Testis (tissue), 2 donors: ENCODE measurements at regions not wholly inside any gene's neighbourhood (a gene's known extent, or its start where the extent isn't known, plus 50 kb on each side); places are given as distances from the start of the nearest gene placed in this dataset.

Source experiments
- DNase-seq: peaks from one replicate; pipeline ENCODE4 v3.0.0-alpha.2; 2019
- H3K27ac ChIP-seq, 2 donors: fragments of 200-600 bp; sonication (generic); one replicate each; pipeline ENCODE4 v1.5.1; 2019
- H3K27me3 ChIP-seq: fragments of 200-600 bp; sonication (generic); one replicate; pipeline ENCODE4 v1.5.1; 2019
- H3K36me3 ChIP-seq: fragments of 200-600 bp; sonication (generic); one replicate; pipeline ENCODE4 v1.5.1; 2017; ENCODE audit warnings: low read depth; ENCODE audit errors: missing control alignments
- H3K4me1 ChIP-seq: fragments of 200-600 bp; sonication (generic); one replicate; pipeline ENCODE4 v1.5.1; 2019
- H3K4me3 ChIP-seq, 2 donors: fragments of 200-600 bp; sonication (generic); one replicate each; pipeline ENCODE4 v1.5.1; 2017 to 2019
- H3K9me3 ChIP-seq: fragments of 200-600 bp; sonication (generic); one replicate; pipeline ENCODE4 v1.5.1; 2017
- POLR2A ChIP-seq: fragments of 450-650 bp; IDR thresholded peaks from one replicate; pipeline ENCODE4 v1.6.1; 2017; ENCODE audit warnings: antibody characterized with exemption, mild to moderate bottlenecking, moderate library complexity
- WGBS, 2 donors: methylation state at CpG; one replicate each; pipeline ENCODE4 v1.1.5; 2018; 5-methylcytosine and 5-hydroxymethylcytosine counted together
- intact Hi-C: fragments of 100-400 bp; cut with DNase I; formaldehyde crosslinking; loops from one replicate; pipeline ENCODE4 v1.15.1; 2023; ENCODE audit warnings: low total_unique reads
- TF ChIP-seq, protein P1 (sequence below), 3 experiments: fragments of 450-650 bp in 2 of 3; fragments of 200-600 bp in 1 of 3; sonication (generic) in 1 of 3; IDR thresholded peaks; one replicate each; pipeline ENCODE4 v1.5.1; 2016 to 2019; ENCODE audit warnings: antibody characterized with exemption in 3 of 3, mild to moderate bottlenecking in 2 of 3, moderate library complexity in 1 of 3

DNA sequence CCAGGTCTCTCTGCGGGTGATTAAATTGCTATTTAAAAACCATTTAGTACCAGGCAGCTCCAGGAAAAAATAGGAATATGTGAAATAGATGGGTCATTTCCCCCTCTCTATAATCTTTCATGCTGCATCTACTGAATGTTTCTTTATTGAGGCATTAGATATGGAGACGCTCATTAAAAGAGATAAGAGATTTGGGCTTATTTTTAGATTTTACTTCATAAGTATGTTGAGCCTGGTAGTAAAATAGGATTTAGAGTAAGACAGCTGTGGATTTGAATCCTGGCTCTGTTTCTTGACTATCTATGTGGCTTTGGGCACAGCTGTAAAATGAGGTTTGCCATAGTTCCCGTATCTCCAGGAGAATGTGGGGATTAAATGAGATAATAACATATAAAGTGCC lies 451.0 kb upstream of the GRIA1 start:
- intact Hi-C loops = no loop called here
- TF ChIP-seq, protein P1, sequence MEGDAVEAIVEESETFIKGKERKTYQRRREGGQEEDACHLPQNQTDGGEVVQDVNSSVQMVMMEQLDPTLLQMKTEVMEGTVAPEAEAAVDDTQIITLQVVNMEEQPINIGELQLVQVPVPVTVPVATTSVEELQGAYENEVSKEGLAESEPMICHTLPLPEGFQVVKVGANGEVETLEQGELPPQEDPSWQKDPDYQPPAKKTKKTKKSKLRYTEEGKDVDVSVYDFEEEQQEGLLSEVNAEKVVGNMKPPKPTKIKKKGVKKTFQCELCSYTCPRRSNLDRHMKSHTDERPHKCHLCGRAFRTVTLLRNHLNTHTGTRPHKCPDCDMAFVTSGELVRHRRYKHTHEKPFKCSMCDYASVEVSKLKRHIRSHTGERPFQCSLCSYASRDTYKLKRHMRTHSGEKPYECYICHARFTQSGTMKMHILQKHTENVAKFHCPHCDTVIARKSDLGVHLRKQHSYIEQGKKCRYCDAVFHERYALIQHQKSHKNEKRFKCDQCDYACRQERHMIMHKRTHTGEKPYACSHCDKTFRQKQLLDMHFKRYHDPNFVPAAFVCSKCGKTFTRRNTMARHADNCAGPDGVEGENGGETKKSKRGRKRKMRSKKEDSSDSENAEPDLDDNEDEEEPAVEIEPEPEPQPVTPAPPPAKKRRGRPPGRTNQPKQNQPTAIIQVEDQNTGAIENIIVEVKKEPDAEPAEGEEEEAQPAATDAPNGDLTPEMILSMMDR (IDR thresholded peaks at IDR 0.05) = no peak
- TF ChIP-seq POLR2A = no peak
- H3K36me3 ChIP-seq = no peaks in the 10 kb centered on the region
- no peak for DNase-seq
- no peaks in the 10 kb centered on the region for H3K9me3 ChIP-seq
- H3K27me3 ChIP-seq = no peaks in the 10 kb centered on the region
- H3K4me3 ChIP-seq = no peak overlapping the region
- no peaks in the 10 kb centered on the region for H3K4me1 ChIP-seq
- H3K27ac ChIP-seq = no peak overlapping the region
- WGBS, 2 donors = 80 to 87% methylated on average over 3 of the region's 3 CpGs

DNA sequence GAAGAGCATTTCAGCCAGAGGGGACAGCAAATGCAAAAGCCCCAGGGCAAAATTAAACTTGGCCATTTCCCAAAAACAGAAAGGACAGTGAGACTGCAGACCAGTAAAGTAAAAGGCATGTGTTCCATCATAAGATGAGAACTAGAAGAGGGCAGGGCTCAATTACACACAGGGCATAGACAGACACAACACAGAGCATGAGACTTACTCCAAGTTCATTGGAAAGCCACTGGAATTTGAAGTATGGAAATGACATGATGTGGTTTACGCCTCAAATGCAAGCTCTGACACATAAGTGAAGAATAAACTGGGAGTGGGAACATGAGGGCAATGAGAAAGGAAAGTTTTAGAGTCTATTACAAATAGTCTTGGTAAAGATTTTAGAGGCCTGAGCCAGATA lies 446.6 kb upstream of the GRIA1 start:
- intact Hi-C loops = no loop called here
- Histone ChIP-seq H3K36me3 (no peaks in the 10 kb centered on the region), H3K27ac (no peak overlapping the region), H3K27me3 (no peaks in the 10 kb centered on the region), H3K9me3 (no peaks in the 10 kb centered on the region), H3K4me1 (no peaks in the 10 kb centered on the region), H3K4me3 (no peak overlapping the region)
- DNase-seq = no peak
- no peak for TF ChIP-seq POLR2A
- TF ChIP-seq, protein P1 (IDR thresholded peaks at IDR 0.05) = no peak
- WGBS, 2 donors = 74 to 89% methylated on average over 1 of the region's 1 CpG

DNA sequence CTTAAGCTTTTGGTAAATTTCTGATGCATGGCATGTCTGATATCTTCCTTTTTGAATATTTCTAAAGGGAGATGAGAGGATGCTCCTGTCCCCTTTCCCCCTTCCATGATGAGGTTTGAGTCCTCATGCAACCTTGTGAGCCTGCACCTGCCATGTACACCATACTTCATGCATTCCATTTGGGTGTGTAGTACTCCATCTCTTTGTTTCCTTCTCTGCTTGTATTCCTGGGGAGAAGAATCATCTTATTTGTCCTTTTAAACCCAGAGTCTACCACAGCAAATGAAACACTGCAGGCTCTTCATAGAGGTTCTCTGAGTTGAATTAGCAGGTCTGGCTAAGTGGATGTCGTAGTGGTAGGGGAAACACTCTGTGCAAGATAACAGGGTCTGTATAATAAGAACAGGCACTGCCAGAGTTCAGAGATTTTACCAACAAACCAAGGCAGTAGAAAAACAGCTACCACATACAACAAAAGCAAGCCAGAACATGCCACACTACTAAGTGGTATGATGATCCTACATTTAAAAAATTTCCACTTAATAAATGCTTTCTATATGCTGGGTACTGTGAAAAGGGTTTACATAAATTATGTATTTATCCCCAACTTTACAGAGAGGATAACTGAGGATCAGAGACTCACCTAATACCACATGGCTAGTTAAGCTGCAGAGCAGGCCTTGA lies 439.8 kb upstream of the GRIA1 start:
- WGBS, 2 donors = 64 to 86% methylated on average over 1 of the region's 1 CpG
- Histone ChIP-seq H3K36me3 (no peaks in the 10 kb centered on the region), H3K4me3 (no peak overlapping the region), H3K27me3 (no peaks in the 10 kb centered on the region), H3K27ac (no peak overlapping the region), H3K9me3 (no peaks in the 10 kb centered on the region), H3K4me1 (no peaks in the 10 kb centered on the region)
- intact Hi-C loops = no loop called here
- no peak for DNase-seq
- TF ChIP-seq POLR2A = no peak
- TF ChIP-seq, protein P1 (IDR thresholded peaks at IDR 0.05) = no peak

DNA sequence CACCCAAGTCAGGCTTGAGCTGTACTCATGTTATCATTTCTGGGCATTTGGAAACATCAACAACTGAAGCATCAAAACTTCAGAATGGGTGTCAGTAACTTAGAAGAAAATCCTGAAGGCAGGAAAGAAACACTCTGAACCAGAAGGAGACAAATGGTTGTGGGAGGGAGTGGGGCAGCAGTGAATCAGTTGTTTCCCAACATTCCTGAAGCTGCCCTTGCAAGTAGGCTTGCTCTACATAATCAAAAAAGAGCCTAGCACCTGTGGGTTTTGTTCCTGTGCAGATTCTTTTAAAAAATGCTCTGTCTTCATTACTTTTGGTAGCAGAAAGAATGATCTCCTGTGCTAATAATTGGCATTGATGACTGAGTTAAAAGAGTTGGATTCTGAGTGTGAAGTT lies 424.2 kb upstream of the GRIA1 start:
- Histone ChIP-seq H3K9me3 (no peaks in the 10 kb centered on the region), H3K4me3 (no peak overlapping the region), H3K27ac (no peak overlapping the region), H3K27me3 (no peaks in the 10 kb centered on the region), H3K4me1 (no peaks in the 10 kb centered on the region), H3K36me3 (no peaks in the 10 kb centered on the region)
- intact Hi-C loops = no loop called here
- TF ChIP-seq POLR2A = no peak
- TF ChIP-seq, protein P1 (IDR thresholded peaks at IDR 0.05) = no peak
- DNase-seq = no peak

DNA sequence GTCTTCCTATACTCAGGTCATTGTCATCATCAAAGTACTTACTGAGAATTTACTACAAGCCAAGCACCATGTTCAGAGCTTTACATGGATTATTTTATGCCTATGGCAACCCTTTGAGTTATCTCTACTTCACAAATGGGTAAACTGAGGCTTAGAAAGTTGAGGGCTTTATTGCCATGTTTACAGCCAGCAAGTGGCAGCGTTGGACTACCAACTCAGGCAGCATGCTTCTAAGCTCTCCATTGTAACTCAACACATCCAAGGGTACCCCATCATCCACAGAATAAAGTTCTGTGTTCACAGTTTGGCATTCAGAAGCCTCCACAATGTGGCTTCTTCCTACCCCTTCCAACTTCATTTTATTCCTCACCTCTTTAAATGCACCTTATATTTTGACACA lies 422.6 kb upstream of the GRIA1 start:
- intact Hi-C loops = no loop called here
- Histone ChIP-seq H3K4me1 (no peaks in the 10 kb centered on the region), H3K9me3 (no peaks in the 10 kb centered on the region), H3K27ac (no peak overlapping the region), H3K4me3 (no peak overlapping the region), H3K36me3 (no peaks in the 10 kb centered on the region), H3K27me3 (no peaks in the 10 kb centered on the region)
- DNase-seq = no peak
- TF ChIP-seq, protein P1 (IDR thresholded peaks at IDR 0.05) = no peak
- TF ChIP-seq POLR2A = no peak
- 88 to 96% methylated on average over 1 of the region's 1 CpG for WGBS, 2 donors
